ENCODE measurements at regions not wholly inside any gene's neighbourhood (a gene's known extent, or its start where the extent isn't known, plus 50 kb on each side); places are given as distances from the start of the nearest gene placed in this dataset.

- 84% methylated on average over 2 of the region's 2 CpGs for WGBS
- intact Hi-C loops (cut with DNase I) = no loop called here
- no peaks in the 10 kb centered on the region for H3K27me3 ChIP-seq
- H3K27ac ChIP-seq (replicated peaks in 1 of 4) = no peak overlapping the region
- H3K4me1 ChIP-seq = no peaks in the 10 kb centered on the region
- H3K4me3 ChIP-seq = no peak overlapping the region
- H3K36me3 ChIP-seq = no peaks in the 10 kb centered on the region
- DNase-seq (ENCODE audit: extremely low spot score) = no peak
- TF ChIP-seq EP300 (IDR thresholded peaks at IDR 0.05) (no peak), CTCF (IDR thresholded peaks at IDR 0.05) (no peak), POLR2AphosphoS5 (IDR thresholded peaks at IDR 0.05) (no peak), POLR2A (IDR thresholded peaks at IDR 0.05; ENCODE audit: low read depth) (no peak)
- no peaks in the 10 kb centered on the region for H3K9me3 ChIP-seq
Observed at GRCh38 chr5:28415791-28416443, 1377.5 kb upstream of the CDH9 start.

GRCh38 chr5:28414619-28415018 lies 1376.2 kb upstream of the CDH9 start:
- Histone ChIP-seq H3K9me3 (no peaks in the 10 kb centered on the region), H3K27me3 (no peaks in the 10 kb centered on the region), H3K36me3 (no peaks in the 10 kb centered on the region), H3K4me1 (no peaks in the 10 kb centered on the region), H3K4me3 (no peak overlapping the region), H3K27ac (replicated peaks in 1 of 4) (no peak overlapping the region)
- intact Hi-C loops (cut with DNase I) = no loop called here
- 89% methylated on average over 1 of the region's 1 CpG for WGBS
- no peak for DNase-seq (ENCODE audit: extremely low spot score)
- TF ChIP-seq CTCF (IDR thresholded peaks at IDR 0.05) = no peak
- TF ChIP-seq EP300 (IDR thresholded peaks at IDR 0.05) = no peak
- no peak for TF ChIP-seq POLR2AphosphoS5 (IDR thresholded peaks at IDR 0.05)
- TF ChIP-seq POLR2A (IDR thresholded peaks at IDR 0.05; ENCODE audit: low read depth) = no peak

- H3K27me3 ChIP-seq = no peaks in the 10 kb centered on the region
- no peak for DNase-seq (ENCODE audit: extremely low spot score)
- TF ChIP-seq EP300 (IDR thresholded peaks at IDR 0.05) (no peak), POLR2A (IDR thresholded peaks at IDR 0.05; ENCODE audit: low read depth) (no peak), POLR2AphosphoS5 (IDR thresholded peaks at IDR 0.05) (no peak), CTCF (IDR thresholded peaks at IDR 0.05) (no peak)
- no peaks in the 10 kb centered on the region for H3K4me1 ChIP-seq
- no peak overlapping the region for H3K27ac ChIP-seq (replicated peaks in 1 of 4)
- H3K4me3 ChIP-seq = no peak overlapping the region
- no peaks in the 10 kb centered on the region for H3K9me3 ChIP-seq
- no peaks in the 10 kb centered on the region for H3K36me3 ChIP-seq
- intact Hi-C loops (cut with DNase I) = no loop called here
Observed at GRCh38 chr5:28408651-28409050, 1370.3 kb upstream of the CDH9 start.

GRCh38 chr5:28408186-28408585 lies 1369.8 kb upstream of the CDH9 start:
- intact Hi-C loops (cut with DNase I) = no loop called here

More at GRCh38 chr5:28408186-28408585, 1369.8 kb upstream of the CDH9 start:
- H3K27ac ChIP-seq (replicated peaks in 1 of 4) = no peak overlapping the region
- H3K4me3 ChIP-seq = no peak overlapping the region
- H3K36me3 ChIP-seq = no peaks in the 10 kb centered on the region
- H3K27me3 ChIP-seq = no peaks in the 10 kb centered on the region
- no peaks in the 10 kb centered on the region for H3K9me3 ChIP-seq
- TF ChIP-seq POLR2A (IDR thresholded peaks at IDR 0.05; ENCODE audit: low read depth) (no peak), POLR2AphosphoS5 (IDR thresholded peaks at IDR 0.05) (no peak), CTCF (IDR thresholded peaks at IDR 0.05) (no peak), EP300 (IDR thresholded peaks at IDR 0.05) (no peak)
- 83% methylated on average over 3 of the region's 3 CpGs for WGBS
- no peaks in the 10 kb centered on the region for H3K4me1 ChIP-seq
- DNase-seq (ENCODE audit: extremely low spot score) = no peak
